Nucleus accumbens (tissue), 56 donors: ENCODE measurements at regions not wholly inside any gene's neighbourhood (a gene's known extent, or its start where the extent isn't known, plus 50 kb on each side); places are given as distances from the start of the nearest gene placed in this dataset.
"Not testable (repeated sequence)": the region's sequence is repeated elsewhere in the genome, so short reads cannot be mapped to it uniquely, and the experiment has no call there.

Experiments
- DNase-seq, 56 donors: peaks; one replicate each; lab custom pipeline; 2025; lab: John Stamatoyannopoulos, UW

- DNase-seq, result no peak
Measured at GRCh38 chr5:50583621-50584020, 82.8 kb upstream of the PARP8 start.

GRCh38 chr5:50588471-50588870 is 78.0 kb upstream of the PARP8 start:
- not testable (repeated sequence) for DNase-seq

GRCh38 chr5:50590444-50591189 is 75.8 kb upstream of the PARP8 start:
- not testable (repeated sequence) for DNase-seq

- not testable (repeated sequence) for DNase-seq
Measured at GRCh38 chr5:50591338-50591737, 75.1 kb upstream of the PARP8 start.

DNA sequence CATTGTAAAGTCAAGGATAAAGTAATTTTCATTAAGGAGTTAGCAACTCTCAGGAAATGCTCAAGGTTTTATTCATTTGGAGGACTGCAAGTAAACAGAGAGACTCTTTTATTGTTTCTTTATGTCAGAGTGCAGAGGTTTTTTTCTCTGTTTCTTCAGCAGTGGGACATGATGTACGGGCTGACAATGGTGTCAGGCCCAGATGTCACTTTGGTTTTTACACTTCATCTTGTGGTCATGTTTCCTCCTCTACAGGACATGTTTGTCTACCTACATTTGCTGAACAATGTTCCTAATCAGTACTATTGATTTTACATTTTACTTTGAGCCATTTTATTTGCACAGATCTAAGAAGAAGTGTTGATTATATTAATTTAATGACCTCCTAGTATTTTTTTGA is 72.8 kb upstream of the PARP8 start:
- DNase-seq, result no peak

GRCh38 chr5:50595199-50595598 is 71.2 kb upstream of the PARP8 start:
- DNase-seq, result no peak

- DNase-seq, result not testable (repeated sequence)
Measured at GRCh38 chr5:50601576-50601975, 64.9 kb upstream of the PARP8 start.

GRCh38 chr5:50606179-50606578 is 60.3 kb upstream of the PARP8 start:
- no peak for DNase-seq

DNA sequence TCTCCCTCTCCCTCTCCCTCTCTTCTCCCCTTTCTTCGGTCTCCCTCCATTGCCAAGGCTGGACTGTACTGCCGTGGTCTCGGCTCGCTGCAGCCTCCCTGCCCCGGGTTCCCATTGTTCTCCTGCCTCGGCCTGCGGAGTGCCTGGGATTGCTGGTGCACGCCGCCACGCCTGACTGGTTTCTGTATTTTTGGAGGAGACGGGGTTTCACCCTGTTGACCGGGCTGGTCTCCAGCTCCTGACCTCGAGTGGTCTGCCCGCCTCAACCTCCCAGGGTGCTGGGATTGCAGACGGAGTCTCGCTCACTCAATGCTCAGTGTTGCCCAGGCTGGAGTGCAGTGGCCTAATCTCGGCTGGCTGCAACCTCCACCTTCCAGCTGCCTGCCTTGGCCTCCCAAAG is 59.0 kb upstream of the PARP8 start:
- not testable (repeated sequence) for DNase-seq

DNA sequence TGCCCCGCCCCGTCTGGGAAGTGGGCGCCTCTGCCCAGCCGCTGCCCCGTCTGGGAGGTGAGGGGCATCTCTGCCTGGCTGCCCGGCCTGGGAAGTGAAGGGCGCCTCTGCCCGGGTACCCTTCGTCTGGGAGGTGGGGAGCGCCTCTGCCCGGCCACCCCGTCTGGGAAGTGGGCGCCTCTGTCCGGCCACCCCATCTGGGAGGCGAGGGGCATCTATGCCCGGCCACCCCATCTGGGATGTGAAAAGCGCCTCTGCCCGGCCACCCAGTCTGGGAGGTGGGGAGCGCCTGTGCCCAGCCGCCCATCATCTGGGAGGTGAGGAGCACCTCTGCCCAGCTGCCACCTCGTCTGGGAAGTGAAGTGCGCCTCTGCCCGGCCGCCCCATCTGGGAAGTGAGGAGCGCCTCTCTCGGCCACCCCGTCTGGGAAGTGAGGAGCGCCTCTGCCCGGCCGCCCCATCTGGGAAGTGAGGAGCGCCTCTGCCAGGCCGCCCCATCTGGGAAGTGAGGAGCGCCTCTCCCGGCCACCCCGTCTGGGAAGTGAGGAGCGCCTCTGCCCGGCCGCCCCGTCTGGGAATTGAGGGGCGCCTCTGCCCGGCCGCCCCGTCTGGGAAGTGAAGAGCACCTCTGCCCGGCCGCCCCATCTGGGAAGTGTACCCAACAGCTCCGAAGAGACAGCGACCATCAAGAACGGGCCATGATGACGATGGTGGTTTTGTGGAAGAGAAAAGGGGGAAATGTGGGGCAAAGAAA is 58.3 kb upstream of the PARP8 start:
- not testable (repeated sequence) for DNase-seq

GRCh38 chr5:50613057-50613456 is 53.4 kb upstream of the PARP8 start:
- DNase-seq, result not testable (repeated sequence)
